Endothelial cell (in vitro differentiated cells): ENCODE measurements at regions not wholly inside any gene's neighbourhood (a gene's known extent, or its start where the extent isn't known, plus 50 kb on each side); places are given as distances from the start of the nearest gene placed in this dataset.

ENCODE experiments used
- DNase-seq: peaks from one replicate; pipeline ENCODE4 v3.0.0; 2021; ENCODE audit warnings: low spot score
- H3K27ac Mint-ChIP-seq: one replicate; pipeline ENCODE4 v1.8.0; 2021; ENCODE audit warnings: mixed read lengths, inconsistent platforms; ENCODE audit not compliant: unreplicated experiment
- H3K27me3 Mint-ChIP-seq: one replicate; pipeline ENCODE4 v1.8.0; 2021; ENCODE audit warnings: mild to moderate bottlenecking, moderate library complexity, mixed read lengths, inconsistent platforms; ENCODE audit not compliant: unreplicated experiment
- H3K36me3 Mint-ChIP-seq: one replicate; pipeline ENCODE4 v1.8.0; 2021; ENCODE audit warnings: mild to moderate bottlenecking, low read depth, mixed read lengths, inconsistent platforms; ENCODE audit not compliant: unreplicated experiment
- H3K4me1 Mint-ChIP-seq: one replicate; pipeline ENCODE4 v1.8.0; 2021; ENCODE audit warnings: mild to moderate bottlenecking, mixed read lengths, inconsistent platforms; ENCODE audit not compliant: unreplicated experiment
- H3K4me3 Mint-ChIP-seq: one replicate; pipeline ENCODE4 v1.8.0; 2021; ENCODE audit warnings: mild to moderate bottlenecking, mixed read lengths, inconsistent platforms; ENCODE audit not compliant: unreplicated experiment
- H3K9me3 Mint-ChIP-seq: one replicate; pipeline ENCODE4 v1.8.0; 2021; ENCODE audit warnings: mixed read lengths, inconsistent platforms; ENCODE audit not compliant: unreplicated experiment
- TF ChIP-seq, protein P1 (sequence below): fragments of 200-600 bp; sonication (generic); IDR thresholded peaks from one replicate; pipeline ENCODE4 v1.5.0; 2021; ENCODE audit warnings: antibody characterized with exemption; ENCODE audit not compliant: unreplicated experiment

DNA sequence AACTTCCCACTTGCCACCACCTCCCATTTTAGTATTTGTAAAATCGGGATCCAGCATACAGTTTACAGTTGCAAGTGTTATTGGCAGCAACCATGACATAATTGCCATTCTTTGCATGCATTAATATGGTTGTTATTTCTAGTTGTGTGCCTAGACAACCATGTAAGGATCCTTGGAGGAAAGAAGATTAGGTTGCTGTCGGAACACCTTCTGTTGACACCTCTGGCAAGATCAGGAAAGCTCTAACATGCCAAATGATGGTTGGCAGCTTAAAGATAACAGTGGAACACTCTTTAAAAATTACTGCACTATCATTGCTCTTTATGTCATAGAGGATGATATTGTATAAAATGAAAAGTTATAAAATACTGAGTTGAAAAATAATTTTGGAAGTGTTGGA lies 313.5 kb upstream of the RARB start:
- no peaks in the 10 kb centered on the region for H3K9me3 Mint-ChIP-seq
- no peaks in the 10 kb centered on the region for H3K27me3 Mint-ChIP-seq
- H3K4me3 Mint-ChIP-seq, result no peak overlapping the region

GRCh38 chr3:25117005-25117593 lies 311.0 kb upstream of the RARB start:
- Mint-ChIP-seq H3K9me3 (no peaks in the 10 kb centered on the region), H3K4me3 (no peak overlapping the region), H3K27me3 (no peaks in the 10 kb centered on the region), H3K36me3 (no peaks in the 10 kb centered on the region), H3K4me1 (no peaks in the 10 kb centered on the region), H3K27ac (no peak overlapping the region)
- DNase-seq, result no peak
- TF ChIP-seq, protein P1, sequence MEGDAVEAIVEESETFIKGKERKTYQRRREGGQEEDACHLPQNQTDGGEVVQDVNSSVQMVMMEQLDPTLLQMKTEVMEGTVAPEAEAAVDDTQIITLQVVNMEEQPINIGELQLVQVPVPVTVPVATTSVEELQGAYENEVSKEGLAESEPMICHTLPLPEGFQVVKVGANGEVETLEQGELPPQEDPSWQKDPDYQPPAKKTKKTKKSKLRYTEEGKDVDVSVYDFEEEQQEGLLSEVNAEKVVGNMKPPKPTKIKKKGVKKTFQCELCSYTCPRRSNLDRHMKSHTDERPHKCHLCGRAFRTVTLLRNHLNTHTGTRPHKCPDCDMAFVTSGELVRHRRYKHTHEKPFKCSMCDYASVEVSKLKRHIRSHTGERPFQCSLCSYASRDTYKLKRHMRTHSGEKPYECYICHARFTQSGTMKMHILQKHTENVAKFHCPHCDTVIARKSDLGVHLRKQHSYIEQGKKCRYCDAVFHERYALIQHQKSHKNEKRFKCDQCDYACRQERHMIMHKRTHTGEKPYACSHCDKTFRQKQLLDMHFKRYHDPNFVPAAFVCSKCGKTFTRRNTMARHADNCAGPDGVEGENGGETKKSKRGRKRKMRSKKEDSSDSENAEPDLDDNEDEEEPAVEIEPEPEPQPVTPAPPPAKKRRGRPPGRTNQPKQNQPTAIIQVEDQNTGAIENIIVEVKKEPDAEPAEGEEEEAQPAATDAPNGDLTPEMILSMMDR, result no peak

More for the DNA sequence above, 313.5 kb upstream of the RARB start:
- Mint-ChIP-seq H3K36me3 (no peaks in the 10 kb centered on the region), H3K4me1 (no peaks in the 10 kb centered on the region), H3K27ac (no peak overlapping the region)
- no peak for DNase-seq
- TF ChIP-seq, protein P1, result no peak

DNA sequence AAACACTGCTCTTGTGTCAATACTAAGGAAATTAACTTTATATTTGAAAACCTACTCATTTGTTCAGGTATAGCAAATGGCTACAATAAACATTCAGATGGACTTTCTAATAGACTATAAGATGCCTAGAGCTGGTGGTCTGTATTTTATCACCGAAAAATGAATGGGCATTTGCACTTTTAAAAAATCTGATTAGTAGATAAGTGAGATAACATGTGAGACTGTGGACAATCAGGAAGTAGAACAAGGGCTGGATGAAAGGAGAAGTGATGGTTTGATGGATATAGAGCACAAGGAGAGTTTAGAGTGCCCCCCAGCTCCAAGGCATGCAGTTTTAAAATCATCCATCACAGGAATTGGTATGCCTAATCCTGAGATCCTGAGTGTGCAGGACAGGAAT lies 308.4 kb upstream of the RARB start:
- H3K4me3 Mint-ChIP-seq, result no peak overlapping the region
- H3K27ac Mint-ChIP-seq, result no peak overlapping the region
- no peaks in the 10 kb centered on the region for H3K4me1 Mint-ChIP-seq
- H3K9me3 Mint-ChIP-seq, result no peaks in the 10 kb centered on the region
- no peaks in the 10 kb centered on the region for H3K36me3 Mint-ChIP-seq
- no peak for DNase-seq
- TF ChIP-seq, protein P1, result no peak
- no peaks in the 10 kb centered on the region for H3K27me3 Mint-ChIP-seq

GRCh38 chr3:25120665-25121064 lies 307.4 kb upstream of the RARB start:
- H3K27ac Mint-ChIP-seq, result no peak overlapping the region
- H3K36me3 Mint-ChIP-seq, result no peaks in the 10 kb centered on the region
- H3K4me3 Mint-ChIP-seq, result no peak overlapping the region

DNA sequence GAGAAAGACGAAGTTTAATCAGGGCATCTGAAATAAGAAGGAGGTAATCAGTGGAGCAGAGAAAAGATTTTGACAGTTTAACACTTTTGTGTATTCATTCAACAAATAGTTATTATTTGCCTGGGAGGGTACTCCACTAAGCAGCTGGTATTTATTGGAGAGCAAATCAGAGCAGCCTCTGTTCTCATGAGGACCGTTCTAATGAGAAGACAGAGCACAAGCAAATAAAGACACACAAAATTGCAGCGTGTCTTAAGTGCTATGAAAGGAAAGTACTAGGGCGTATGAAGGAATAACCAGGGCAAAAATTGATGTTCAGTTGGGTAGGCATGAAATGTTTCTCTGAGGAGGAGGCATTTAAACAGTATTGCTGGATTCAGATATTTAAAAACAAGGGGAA lies 302.9 kb upstream of the RARB start:
- DNase-seq, result no peak
- H3K36me3 Mint-ChIP-seq, result no peaks in the 10 kb centered on the region
- H3K27ac Mint-ChIP-seq, result no peak overlapping the region
- TF ChIP-seq, protein P1, result no peak
- H3K4me1 Mint-ChIP-seq, result no peaks in the 10 kb centered on the region
- no peak overlapping the region for H3K4me3 Mint-ChIP-seq
- no peaks in the 10 kb centered on the region for H3K27me3 Mint-ChIP-seq
- H3K9me3 Mint-ChIP-seq, result no peaks in the 10 kb centered on the region

More at GRCh38 chr3:25120665-25121064, 307.4 kb upstream of the RARB start:
- H3K9me3 Mint-ChIP-seq, result no peaks in the 10 kb centered on the region
- no peak for DNase-seq
- no peaks in the 10 kb centered on the region for H3K4me1 Mint-ChIP-seq
- H3K27me3 Mint-ChIP-seq, result no peaks in the 10 kb centered on the region
- TF ChIP-seq, protein P1, result no peak
